CD4-positive, alpha-beta T cell (primary cell): ENCODE measurements at regions not wholly inside any gene's neighbourhood (a gene's known extent, or its start where the extent isn't known, plus 50 kb on each side); places are given as distances from the start of the nearest gene placed in this dataset.

Experiments
- ATAC-seq: fragments of 200-7000 bp; cut with Tn5 transposase; one replicate; pipeline ENCODE4 v1.10.0; 2022; ENCODE audit warnings: mild to moderate bottlenecking; ENCODE audit not compliant: poor library complexity
- CTCF ChIA-PET: fragments of 350-600 bp; sonication (Branson Sonifier 250); formaldehyde crosslinking; loops from one replicate; lab custom pipeline; 2021; ENCODE audit warnings: antibody characterized with exemption, inconsistent platforms; lab: Charles Lee
- POLR2A ChIA-PET: fragments of 350-600 bp; sonication (Branson Sonifier 250); formaldehyde crosslinking; loops from one replicate; lab custom pipeline; 2021; ENCODE audit warnings: antibody characterized with exemption, inconsistent platforms; lab: Charles Lee
- DNase-seq, 14 experiments: peaks; one replicate each; pipeline ENCODE4 v3.0.0-alpha.2; 2013 to 2020; ENCODE audit warnings: mixed read lengths in 2 of 14
- H3K27ac ChIP-seq, 2 donors: one replicate each; pipeline versions ENCODE4 v1.5.1 to v1.7.0; 2013; ENCODE audit warnings: low read length in 2 of 2, low read depth in 1 of 2, mild to moderate bottlenecking in 1 of 2
- H3K27me3 ChIP-seq, 2 experiments: 1 replicate in 1 of 2; 2 replicates in 1 of 2; pipeline versions ENCODE4 v1.6.1 to v1.7.0; 2013; ENCODE audit warnings: low read length in 2 of 2, control low read depth in 1 of 2, mild to moderate bottlenecking in 1 of 2, moderate library complexity in 1 of 2; ENCODE audit not compliant: insufficient read depth in 2 of 2, control insufficient read depth in 1 of 2
- H3K36me3 ChIP-seq: one replicate; pipeline ENCODE4 v1.6.1; 2013; ENCODE audit warnings: low read length, control low read depth; ENCODE audit not compliant: insufficient read depth
- H3K4me1 ChIP-seq: one replicate; pipeline ENCODE4 v1.6.1; 2013; ENCODE audit warnings: low read length, control low read depth; ENCODE audit not compliant: insufficient read depth
- H3K4me3 ChIP-seq: one replicate; pipeline ENCODE4 v1.5.1; 2013; ENCODE audit warnings: mild to moderate bottlenecking, low read length, moderate library complexity
- H3K9me3 ChIP-seq, 2 experiments: 1 replicate in 1 of 2; 2 replicates in 1 of 2; pipeline versions ENCODE4 v1.6.1 to v1.7.0; 2013; ENCODE audit warnings: low read length in 2 of 2, mild to moderate bottlenecking in 2 of 2, control low read depth in 1 of 2, moderate library complexity in 1 of 2; ENCODE audit not compliant: control insufficient read depth in 1 of 2, insufficient read depth in 1 of 2
- H3K27ac Mint-ChIP-seq: one replicate; pipeline ENCODE4 v1.8.0; 2020; ENCODE audit warnings: mixed read lengths
- H3K27me3 Mint-ChIP-seq: one replicate; pipeline ENCODE4 v1.8.0; 2021; ENCODE audit warnings: mixed read lengths
- H3K36me3 Mint-ChIP-seq: one replicate; pipeline ENCODE4 v1.8.0; 2021; ENCODE audit warnings: low read depth, mixed read lengths
- H3K4me1 Mint-ChIP-seq: one replicate; pipeline ENCODE4 v1.8.0; 2021; ENCODE audit warnings: low read depth, mixed read lengths
- H3K4me3 Mint-ChIP-seq: one replicate; pipeline ENCODE4 v1.8.0; 2020; ENCODE audit warnings: mild to moderate bottlenecking, mixed read lengths
- H3K9me3 Mint-ChIP-seq: one replicate; pipeline ENCODE4 v1.8.0; 2020; ENCODE audit warnings: mixed read lengths
- intact Hi-C, 2 experiments: fragments of 100-400 bp; cut with DNase I in 1 of 2; cut with micrococcal nuclease in 1 of 2; formaldehyde crosslinking; loops; one replicate each; pipeline versions ENCODE4 v1.15.1 to v1.9.0; 2023 to 2025; cut with DNase I, micrococcal nuclease
- TF ChIP-seq, protein P1 (sequence below): fragments of 200-600 bp; IDR thresholded peaks from one replicate; pipeline ENCODE4 v1.8.0; 2022; ENCODE audit warnings: antibody characterized with exemption, mild to moderate bottlenecking

DNA sequence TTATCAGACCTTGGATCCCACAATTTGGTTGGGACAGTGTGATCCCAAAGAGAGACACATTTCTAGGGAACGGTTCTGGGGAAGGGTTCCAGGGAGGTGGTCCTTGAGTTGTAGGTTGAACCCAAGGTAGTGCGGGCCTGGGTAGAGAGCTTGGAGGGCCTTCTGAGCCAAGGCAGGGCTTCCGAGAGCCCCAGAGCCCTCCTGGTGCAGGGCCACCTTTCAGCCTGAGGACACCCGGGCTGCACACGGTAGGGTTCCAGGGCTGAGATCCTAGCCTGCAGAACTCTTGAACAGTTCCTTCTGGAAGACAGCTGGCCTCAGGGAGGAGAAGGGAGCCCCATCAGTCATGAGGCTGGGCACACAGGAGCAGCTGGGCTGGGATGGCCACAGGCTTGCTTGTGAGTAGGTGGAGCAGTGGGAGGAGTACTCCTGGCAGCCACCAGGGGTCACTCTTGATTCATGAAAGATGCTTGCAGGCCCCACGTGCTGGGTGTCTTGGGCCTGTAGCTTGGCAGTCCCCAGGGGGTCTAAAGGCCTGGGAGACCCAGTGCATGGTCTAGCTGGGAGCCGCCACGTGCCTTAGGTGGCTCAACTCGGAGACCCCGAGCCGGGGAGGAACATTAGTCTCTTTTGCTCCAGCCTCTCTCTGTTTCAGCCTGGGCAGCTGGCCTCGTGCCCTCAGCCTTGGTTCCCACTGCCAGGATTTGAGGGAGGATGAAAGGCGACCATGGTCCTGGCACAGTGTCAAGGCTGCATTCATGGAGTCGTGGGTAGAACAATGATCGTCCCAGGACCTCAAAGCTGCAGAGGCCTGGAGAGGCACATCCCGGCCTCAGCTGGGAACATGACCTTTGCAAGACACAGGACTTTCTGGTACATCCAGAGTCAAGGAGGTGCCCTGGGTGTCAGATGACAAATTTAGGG lies 381.6 kb downstream of the TYW1 start:
- ATAC-seq: peak; percentile 48
- Mint-ChIP-seq H3K4me3 (no peak overlapping the region), H3K9me3 (no peaks in the 10 kb centered on the region), H3K4me1 (no peaks in the 10 kb centered on the region), H3K36me3 (no peaks in the 10 kb centered on the region), H3K27ac (no peak overlapping the region), H3K27me3 (peaks cover 8% of the 10 kb centered on the region)
- peaks cover 0 to 6% of the 10 kb centered on the region in 2 experiments for H3K27me3 ChIP-seq
- DNase-seq: peak; percentile 9 to 73 (median 38)
- no peaks in the 10 kb centered on the region for H3K36me3 ChIP-seq
- ChIA-PET POLR2A (no interaction called here), CTCF (interaction anchor here (0.6 kb wide), 1 partner anchor 1123 kb away, joined by 4 read pairs; no protein-coding TSS in a partner anchor)
- H3K9me3 ChIP-seq: peaks cover 0 to 4% of the 10 kb centered on the region in 2 experiments
- intact Hi-C loops: no loop called here
- H3K4me1 ChIP-seq: no peaks in the 10 kb centered on the region
- no peak overlapping the region for H3K4me3 ChIP-seq
- no peak overlapping the region for H3K27ac ChIP-seq
- TF ChIP-seq, protein P1, sequence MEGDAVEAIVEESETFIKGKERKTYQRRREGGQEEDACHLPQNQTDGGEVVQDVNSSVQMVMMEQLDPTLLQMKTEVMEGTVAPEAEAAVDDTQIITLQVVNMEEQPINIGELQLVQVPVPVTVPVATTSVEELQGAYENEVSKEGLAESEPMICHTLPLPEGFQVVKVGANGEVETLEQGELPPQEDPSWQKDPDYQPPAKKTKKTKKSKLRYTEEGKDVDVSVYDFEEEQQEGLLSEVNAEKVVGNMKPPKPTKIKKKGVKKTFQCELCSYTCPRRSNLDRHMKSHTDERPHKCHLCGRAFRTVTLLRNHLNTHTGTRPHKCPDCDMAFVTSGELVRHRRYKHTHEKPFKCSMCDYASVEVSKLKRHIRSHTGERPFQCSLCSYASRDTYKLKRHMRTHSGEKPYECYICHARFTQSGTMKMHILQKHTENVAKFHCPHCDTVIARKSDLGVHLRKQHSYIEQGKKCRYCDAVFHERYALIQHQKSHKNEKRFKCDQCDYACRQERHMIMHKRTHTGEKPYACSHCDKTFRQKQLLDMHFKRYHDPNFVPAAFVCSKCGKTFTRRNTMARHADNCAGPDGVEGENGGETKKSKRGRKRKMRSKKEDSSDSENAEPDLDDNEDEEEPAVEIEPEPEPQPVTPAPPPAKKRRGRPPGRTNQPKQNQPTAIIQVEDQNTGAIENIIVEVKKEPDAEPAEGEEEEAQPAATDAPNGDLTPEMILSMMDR: peak; percentile 64

DNA sequence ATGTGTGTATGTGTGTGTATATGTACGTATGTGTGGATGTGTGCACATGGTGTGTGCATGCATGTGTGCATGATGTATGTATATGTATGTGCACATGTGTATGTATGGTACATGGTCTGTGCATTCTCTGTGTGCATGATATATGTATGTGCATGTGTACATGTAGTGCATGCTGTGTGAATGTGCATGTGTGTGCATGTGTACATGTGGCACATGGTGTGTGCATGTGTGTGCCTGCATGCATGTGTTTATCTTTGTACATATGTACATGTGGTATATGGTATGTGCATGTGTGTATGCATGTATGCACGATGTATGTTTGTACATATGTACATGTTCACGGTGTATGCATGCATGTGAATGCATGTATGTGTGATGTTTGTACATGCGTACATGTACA lies 383.7 kb downstream of the TYW1 start:
- peaks cover 0 to 2% of the 10 kb centered on the region in 2 experiments for H3K9me3 ChIP-seq

DNA sequence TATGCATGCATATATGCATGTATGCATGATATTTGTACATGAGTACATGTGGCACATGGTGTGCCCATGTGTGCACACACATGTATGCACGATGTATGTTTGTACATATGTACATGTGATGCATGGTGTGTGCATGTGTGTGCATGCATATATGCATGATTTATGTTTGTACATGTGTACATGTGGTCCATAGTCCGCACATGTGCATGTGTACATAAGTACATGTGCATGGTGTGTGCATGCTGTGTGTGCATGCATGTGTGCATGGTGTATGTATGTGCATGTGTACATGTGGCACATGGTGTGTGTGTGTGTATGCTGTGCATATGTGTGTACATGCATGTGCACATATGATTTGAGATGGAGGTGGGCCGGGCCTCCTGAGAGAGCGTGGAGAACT lies 384.2 kb downstream of the TYW1 start:
- POLR2A ChIA-PET: no interaction called here
- peaks cover 8% of the 10 kb centered on the region for H3K27me3 Mint-ChIP-seq
- no peak overlapping the region for H3K4me3 ChIP-seq
- no peak for DNase-seq
- H3K4me1 ChIP-seq: no peaks in the 10 kb centered on the region
- intact Hi-C loops: no loop called here
- no peaks in the 10 kb centered on the region for H3K36me3 ChIP-seq
- TF ChIP-seq, protein P1: no peak
- H3K27ac Mint-ChIP-seq: no peak overlapping the region
- no peaks in the 10 kb centered on the region for H3K9me3 ChIP-seq
- no peaks in the 10 kb centered on the region for H3K9me3 Mint-ChIP-seq
- CTCF ChIA-PET: no interaction called here
- no peak overlapping the region for H3K4me3 Mint-ChIP-seq
- H3K4me1 Mint-ChIP-seq: no peaks in the 10 kb centered on the region
- no peaks in the 10 kb centered on the region for H3K27me3 ChIP-seq
- H3K27ac ChIP-seq: no peak overlapping the region
- ATAC-seq: no peak
- H3K36me3 Mint-ChIP-seq: no peaks in the 10 kb centered on the region

More for the DNA sequence above, 383.7 kb downstream of the TYW1 start:
- peaks cover 0 to 2% of the 10 kb centered on the region in 2 experiments for H3K27me3 ChIP-seq
- no peak overlapping the region for H3K27ac ChIP-seq
- DNase-seq (no peak), ATAC-seq (no peak)
- H3K9me3 Mint-ChIP-seq: no peaks in the 10 kb centered on the region
- TF ChIP-seq, protein P1: no peak
- no peaks in the 10 kb centered on the region for H3K36me3 Mint-ChIP-seq
- peaks cover 8% of the 10 kb centered on the region for H3K27me3 Mint-ChIP-seq
- H3K4me1 Mint-ChIP-seq: no peaks in the 10 kb centered on the region
- ChIA-PET CTCF (no interaction called here), POLR2A (no interaction called here)
- no peak overlapping the region for H3K27ac Mint-ChIP-seq
- no peaks in the 10 kb centered on the region for H3K36me3 ChIP-seq
- H3K4me1 ChIP-seq: no peaks in the 10 kb centered on the region
- H3K4me3 ChIP-seq: no peak overlapping the region
- H3K4me3 Mint-ChIP-seq: no peak overlapping the region
- intact Hi-C loops: no loop called here
